Lung (tissue), 11 donors: ENCODE measurements at regions not wholly inside any gene's neighbourhood (a gene's known extent, or its start where the extent isn't known, plus 50 kb on each side); places are given as distances from the start of the nearest gene placed in this dataset.

ENCODE experiments used
- ATAC-seq: fragments of 200-7000 bp; cut with Tn5 transposase; one replicate; pipeline ENCODE4 v1.9.1; 2020; ENCODE audit warnings: moderate number of reproducible peaks; ENCODE audit not compliant: insufficient read depth, low FRiP score
- DNase-seq, 3 donors: peaks; one replicate each; pipeline ENCODE4 v3.0.0-alpha.2; 2013 to 2017
- H3K27ac ChIP-seq, 2 donors: one replicate each; pipeline ENCODE4 v1.5.1; 2013; ENCODE audit warnings: mild to moderate bottlenecking in 2 of 2, moderate library complexity in 2 of 2, control low read depth in 1 of 2, inconsistent platforms in 1 of 2, low read depth in 1 of 2, low read length in 1 of 2
- H3K27me3 ChIP-seq, 3 donors: one replicate each; pipeline ENCODE4 v1.5.1; 2013; ENCODE audit warnings: low read length in 2 of 3; ENCODE audit not compliant: control insufficient read depth in 3 of 3, insufficient read depth in 3 of 3
- H3K36me3 ChIP-seq, 4 donors: one replicate each; pipeline ENCODE4 v1.5.1; 2013; ENCODE audit warnings: low read length in 4 of 4, mild to moderate bottlenecking in 1 of 4, moderate library complexity in 1 of 4; ENCODE audit not compliant: control insufficient read depth in 4 of 4, insufficient read depth in 4 of 4
- H3K4me1 ChIP-seq, 5 donors: one replicate each; pipeline ENCODE4 v1.5.1; 2013; ENCODE audit warnings: low read length in 5 of 5, mild to moderate bottlenecking in 2 of 5, moderate library complexity in 1 of 5; ENCODE audit not compliant: control insufficient read depth in 5 of 5, insufficient read depth in 5 of 5
- H3K4me3 ChIP-seq: one replicate; pipeline ENCODE4 v1.5.1; 2013; ENCODE audit warnings: mild to moderate bottlenecking, control low read depth, moderate library complexity
- H3K9ac ChIP-seq, 2 donors: one replicate each; pipeline ENCODE4 v1.5.1; 2013; ENCODE audit warnings: low read length in 2 of 2, control low read depth in 1 of 2; ENCODE audit not compliant: insufficient read depth in 1 of 2
- H3K9me3 ChIP-seq, 4 donors: one replicate each; pipeline ENCODE4 v1.5.1; 2013; ENCODE audit warnings: low read length in 3 of 4, mild to moderate bottlenecking in 1 of 4, moderate library complexity in 1 of 4; ENCODE audit not compliant: control insufficient read depth in 4 of 4, insufficient read depth in 3 of 4
- WGBS, 2 donors: extraction: QIAGEN DNeasy Blood & Tissue Kit; methylation state at CpG; one replicate each; pipeline ENCODE4 v1.1.7; 2013; 5-methylcytosine and 5-hydroxymethylcytosine counted together
- TF ChIP-seq, protein P1 (sequence below): IDR thresholded peaks from 2 replicates; pipeline ENCODE4 v1.5.1; 2012; ENCODE audit warnings: mild to moderate bottlenecking; ENCODE audit errors: control extremely low read depth, extremely low read depth
- donor health status: control.
- donor health status: control.
- donor health status: Bipolar disorder and iron deficiency.
- donor health status: healthy.
- donor health status: DM: yes; HTN: yes; CAD: no.

DNA sequence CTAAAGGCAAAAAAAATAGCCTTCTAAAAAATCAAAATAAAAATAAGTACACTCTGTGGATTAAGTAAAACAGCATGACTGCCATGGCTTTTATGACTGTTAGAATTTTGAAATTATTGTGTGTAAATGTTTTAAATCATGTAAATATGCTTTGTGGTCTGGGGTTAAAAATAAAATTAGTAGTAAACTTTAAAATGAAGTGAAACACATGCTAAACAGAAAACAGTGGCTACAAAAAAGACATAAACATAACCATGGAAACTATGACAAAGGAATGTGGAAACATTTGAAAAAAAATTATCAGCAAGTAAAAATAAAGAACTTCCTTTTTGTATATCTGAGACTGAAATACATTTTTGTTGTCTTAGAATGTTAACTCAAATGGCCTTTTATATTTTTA, 134.5 kb upstream of the SPEF2 start:
- DNase-seq (peak in 2 of 3 donors; percentile 79 to 80), ATAC-seq (no peak)
- TF ChIP-seq, protein P1, sequence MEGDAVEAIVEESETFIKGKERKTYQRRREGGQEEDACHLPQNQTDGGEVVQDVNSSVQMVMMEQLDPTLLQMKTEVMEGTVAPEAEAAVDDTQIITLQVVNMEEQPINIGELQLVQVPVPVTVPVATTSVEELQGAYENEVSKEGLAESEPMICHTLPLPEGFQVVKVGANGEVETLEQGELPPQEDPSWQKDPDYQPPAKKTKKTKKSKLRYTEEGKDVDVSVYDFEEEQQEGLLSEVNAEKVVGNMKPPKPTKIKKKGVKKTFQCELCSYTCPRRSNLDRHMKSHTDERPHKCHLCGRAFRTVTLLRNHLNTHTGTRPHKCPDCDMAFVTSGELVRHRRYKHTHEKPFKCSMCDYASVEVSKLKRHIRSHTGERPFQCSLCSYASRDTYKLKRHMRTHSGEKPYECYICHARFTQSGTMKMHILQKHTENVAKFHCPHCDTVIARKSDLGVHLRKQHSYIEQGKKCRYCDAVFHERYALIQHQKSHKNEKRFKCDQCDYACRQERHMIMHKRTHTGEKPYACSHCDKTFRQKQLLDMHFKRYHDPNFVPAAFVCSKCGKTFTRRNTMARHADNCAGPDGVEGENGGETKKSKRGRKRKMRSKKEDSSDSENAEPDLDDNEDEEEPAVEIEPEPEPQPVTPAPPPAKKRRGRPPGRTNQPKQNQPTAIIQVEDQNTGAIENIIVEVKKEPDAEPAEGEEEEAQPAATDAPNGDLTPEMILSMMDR: no peak
- H3K4me1 ChIP-seq: peaks cover 0 to 41% (median 14%) of the 10 kb centered on the region in 5 donors
- no peak overlapping the region for H3K27ac ChIP-seq
- H3K9me3 ChIP-seq: no peaks in the 10 kb centered on the region
- no peak overlapping the region for H3K4me3 ChIP-seq
- H3K9ac ChIP-seq: no peak overlapping the region
- no peaks in the 10 kb centered on the region for H3K36me3 ChIP-seq
- no peaks in the 10 kb centered on the region for H3K27me3 ChIP-seq

DNA sequence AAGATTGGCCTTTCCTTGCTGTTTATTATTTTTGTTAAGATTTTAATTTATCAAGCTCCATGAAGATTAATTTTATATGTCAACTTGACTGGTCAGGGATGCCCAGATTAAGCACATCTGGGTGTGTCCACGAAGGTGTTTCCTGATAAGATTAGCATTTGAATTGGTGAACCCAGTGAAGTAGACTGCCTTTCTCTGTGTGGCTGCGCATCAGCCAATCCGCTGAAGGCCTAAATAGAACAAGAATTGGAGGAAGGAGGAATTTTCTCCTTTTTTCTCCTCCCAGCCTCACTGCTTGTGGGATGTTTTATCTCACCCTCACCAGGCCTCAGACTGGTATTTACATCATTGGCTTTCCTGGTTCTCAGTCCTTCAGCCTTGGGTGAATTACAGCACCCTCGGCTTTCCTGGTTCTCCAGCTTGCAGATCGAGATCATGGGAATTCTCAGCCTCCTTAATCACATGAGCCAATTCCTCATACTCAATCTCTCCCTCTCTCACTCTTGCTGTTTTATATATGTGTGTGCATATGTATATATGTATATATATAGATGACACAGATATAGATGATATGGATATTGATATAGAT, 135.4 kb upstream of the SPEF2 start:
- Histone ChIP-seq H3K27me3 (no peaks in the 10 kb centered on the region), H3K4me3 (no peak overlapping the region), H3K27ac (no peak overlapping the region), H3K36me3 (no peaks in the 10 kb centered on the region), H3K9me3 (no peaks in the 10 kb centered on the region), H3K4me1 (peaks cover 0 to 36% (median 7%) of the 10 kb centered on the region in 5 donors), H3K9ac (no peak overlapping the region)
- ATAC-seq: no peak
- TF ChIP-seq, protein P1: no peak
- no peak for DNase-seq
- WGBS, 2 donors: 72 to 87% methylated on average over 5 of the region's 5 CpGs

DNA sequence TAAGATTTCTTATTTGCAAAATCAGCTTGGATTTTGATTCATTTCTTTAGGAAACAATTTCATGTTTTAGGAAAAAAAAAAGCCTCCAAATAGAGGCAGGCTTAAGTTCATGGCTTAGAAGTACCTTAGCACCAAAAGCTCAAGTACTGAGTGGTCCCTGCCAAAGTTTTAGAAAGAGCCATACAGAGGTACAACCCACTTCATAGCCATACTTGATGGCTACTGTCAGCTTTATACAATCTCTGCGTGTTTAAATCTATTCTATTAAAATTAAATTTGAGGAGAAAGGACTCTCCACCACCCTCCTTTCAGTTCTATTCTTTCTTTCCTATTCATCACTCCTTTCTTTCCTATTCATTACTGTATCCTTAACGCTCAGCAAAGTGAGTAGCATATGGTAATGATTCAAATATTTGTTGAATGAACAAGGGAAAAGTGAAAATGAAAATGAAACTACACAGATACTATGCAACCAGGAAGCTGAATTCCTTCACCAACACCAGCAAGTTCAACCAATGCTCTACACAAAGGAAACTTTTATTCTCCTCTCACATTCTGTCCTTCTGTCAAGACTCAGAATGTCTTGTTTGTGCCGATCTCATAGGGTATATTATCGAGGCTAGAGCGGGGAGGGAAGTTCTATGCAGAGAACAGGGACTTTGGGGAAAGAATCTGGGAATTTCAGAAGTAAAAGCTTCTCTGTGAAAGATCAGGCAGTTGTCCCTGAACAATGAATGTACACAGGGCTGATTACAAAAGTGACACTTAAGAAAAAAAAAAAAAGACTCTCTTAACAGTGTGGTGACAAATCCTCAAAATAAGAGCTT, 138.6 kb upstream of the SPEF2 start:
- Histone ChIP-seq H3K27me3 (no peaks in the 10 kb centered on the region), H3K9me3 (no peaks in the 10 kb centered on the region), H3K36me3 (no peaks in the 10 kb centered on the region), H3K27ac (peak overlapping the region; percentile 35 to 87), H3K4me1 (peaks cover 0 to 24% (median 3%) of the 10 kb centered on the region in 5 donors), H3K9ac (peak overlapping the region in 1 of 2 donors; percentile 43), H3K4me3 (no peak overlapping the region)
- ATAC-seq: peak; percentile 85
- WGBS, 2 donors: 50 to 65% methylated on average over 5 of the region's 5 CpGs
- peak in 2 of 3 donors; percentile 50 to 70 for DNase-seq
- TF ChIP-seq, protein P1: no peak
